Stimulated activated CD4-positive, alpha-beta T cell treated with anti-CD3 and anti-CD28 coated beads, Interleukin-15, amount 100 ng/mL, for 24 hours (primary cell): ENCODE measurements at regions not wholly inside any gene's neighbourhood (a gene's known extent, or its start where the extent isn't known, plus 50 kb on each side); places are given as distances from the start of the nearest gene placed in this dataset.

Experiments used
- DNase-seq: peaks from one replicate; pipeline ENCODE4 v3.0.0-alpha.2; 2020

GRCh38 chr2:205902041-205902899 lies 183.7 kb downstream of the INO80D start:
- no peak for DNase-seq

GRCh38 chr2:205901491-205901890 lies 184.5 kb downstream of the INO80D start:
- no peak for DNase-seq

GRCh38 chr2:205898744-205899143 lies 187.2 kb downstream of the INO80D start:
- DNase-seq: no peak

- no peak for DNase-seq
Measured at GRCh38 chr2:205895981-205896655, 189.9 kb downstream of the INO80D start.

GRCh38 chr2:205892665-205893259 lies 193.2 kb downstream of the INO80D start:
- DNase-seq: no peak

GRCh38 chr2:205892251-205892655 lies 193.7 kb downstream of the INO80D start:
- DNase-seq: no peak

GRCh38 chr2:205889114-205889513 lies 196.9 kb downstream of the INO80D start:
- no peak for DNase-seq

- no peak for DNase-seq
Measured at GRCh38 chr2:205887637-205888036, 198.3 kb downstream of the INO80D start.

GRCh38 chr2:205885492-205886099 lies 200.4 kb downstream of the INO80D start:
- peak; percentile 85 for DNase-seq

- no peak for DNase-seq
Measured at GRCh38 chr2:205883965-205884364, 201.7 kb downstream of the NRP2 start.

- no peak for DNase-seq
Measured at GRCh38 chr2:205882806-205883425, 200.6 kb downstream of the NRP2 start.

- no peak for DNase-seq
Measured at GRCh38 chr2:205880048-205880447, 197.7 kb downstream of the NRP2 start.

- DNase-seq: no peak
Measured at GRCh38 chr2:205878999-205879762, 196.9 kb downstream of the NRP2 start.

GRCh38 chr2:205877496-205877895 lies 195.2 kb downstream of the NRP2 start:
- no peak for DNase-seq

- no peak for DNase-seq
Measured at GRCh38 chr2:205876127-205876526, 193.8 kb downstream of the NRP2 start.

GRCh38 chr2:205872716-205873115 lies 190.4 kb downstream of the NRP2 start:
- no peak for DNase-seq

GRCh38 chr2:205869439-205869838 lies 187.1 kb downstream of the NRP2 start:
- no peak for DNase-seq

- peak; percentile 56 for DNase-seq
Measured at GRCh38 chr2:205868773-205869333, 186.6 kb downstream of the NRP2 start.

GRCh38 chr2:205868053-205868452 lies 185.8 kb downstream of the NRP2 start:
- DNase-seq: no peak

GRCh38 chr2:205867371-205867770 lies 185.1 kb downstream of the NRP2 start:
- no peak for DNase-seq

GRCh38 chr2:205865905-205866441 lies 183.7 kb downstream of the NRP2 start:
- DNase-seq: no peak

GRCh38 chr2:205865056-205865455 lies 182.8 kb downstream of the NRP2 start:
- no peak for DNase-seq
